Osteocyte (in vitro differentiated cells): ENCODE measurements at regions not wholly inside any gene's neighbourhood (a gene's known extent, or its start where the extent isn't known, plus 50 kb on each side); places are given as distances from the start of the nearest gene placed in this dataset.

Source experiments
- DNase-seq: peaks from one replicate; pipeline ENCODE4 v3.0.0; 2021; ENCODE audit warnings: mixed read lengths; ENCODE audit not compliant: unreplicated experiment; ENCODE audit errors: extremely low spot score
- H3K27ac Mint-ChIP-seq: one replicate; pipeline ENCODE4 v1.8.0; 2021; ENCODE audit warnings: mild to moderate bottlenecking, mixed read lengths; ENCODE audit not compliant: unreplicated experiment
- H3K27me3 Mint-ChIP-seq: one replicate; pipeline ENCODE4 v1.8.0; 2021; ENCODE audit warnings: mixed read lengths; ENCODE audit not compliant: unreplicated experiment
- H3K36me3 Mint-ChIP-seq: one replicate; pipeline ENCODE4 v1.8.0; 2021; ENCODE audit warnings: mixed read lengths; ENCODE audit not compliant: unreplicated experiment
- H3K4me1 Mint-ChIP-seq: one replicate; pipeline ENCODE4 v1.8.0; 2021; ENCODE audit warnings: mixed read lengths; ENCODE audit not compliant: unreplicated experiment
- H3K4me3 Mint-ChIP-seq: one replicate; pipeline ENCODE4 v1.8.0; 2021; ENCODE audit warnings: mild to moderate bottlenecking, moderate library complexity, mixed read lengths; ENCODE audit not compliant: unreplicated experiment
- H3K9me3 Mint-ChIP-seq: one replicate; pipeline ENCODE4 v1.8.0; 2021; ENCODE audit warnings: mixed read lengths; ENCODE audit not compliant: unreplicated experiment
- TF ChIP-seq, protein P1 (sequence below): fragments of 200-600 bp; sonication (generic); IDR thresholded peaks from 2 replicates; pipeline ENCODE4 v1.5.0; 2021; ENCODE audit warnings: antibody characterized with exemption, mild to moderate bottlenecking, moderate library complexity

GRCh38 chrX:20668550-20668949 lies 401.8 kb upstream of the RPS6KA3 start:
- peaks cover 20% of the 10 kb centered on the region for H3K9me3 Mint-ChIP-seq
- no peak overlapping the region for H3K4me3 Mint-ChIP-seq
- DNase-seq: no peak
- TF ChIP-seq, protein P1, sequence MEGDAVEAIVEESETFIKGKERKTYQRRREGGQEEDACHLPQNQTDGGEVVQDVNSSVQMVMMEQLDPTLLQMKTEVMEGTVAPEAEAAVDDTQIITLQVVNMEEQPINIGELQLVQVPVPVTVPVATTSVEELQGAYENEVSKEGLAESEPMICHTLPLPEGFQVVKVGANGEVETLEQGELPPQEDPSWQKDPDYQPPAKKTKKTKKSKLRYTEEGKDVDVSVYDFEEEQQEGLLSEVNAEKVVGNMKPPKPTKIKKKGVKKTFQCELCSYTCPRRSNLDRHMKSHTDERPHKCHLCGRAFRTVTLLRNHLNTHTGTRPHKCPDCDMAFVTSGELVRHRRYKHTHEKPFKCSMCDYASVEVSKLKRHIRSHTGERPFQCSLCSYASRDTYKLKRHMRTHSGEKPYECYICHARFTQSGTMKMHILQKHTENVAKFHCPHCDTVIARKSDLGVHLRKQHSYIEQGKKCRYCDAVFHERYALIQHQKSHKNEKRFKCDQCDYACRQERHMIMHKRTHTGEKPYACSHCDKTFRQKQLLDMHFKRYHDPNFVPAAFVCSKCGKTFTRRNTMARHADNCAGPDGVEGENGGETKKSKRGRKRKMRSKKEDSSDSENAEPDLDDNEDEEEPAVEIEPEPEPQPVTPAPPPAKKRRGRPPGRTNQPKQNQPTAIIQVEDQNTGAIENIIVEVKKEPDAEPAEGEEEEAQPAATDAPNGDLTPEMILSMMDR: no peak
- no peak overlapping the region for H3K27ac Mint-ChIP-seq
- H3K27me3 Mint-ChIP-seq: no peaks in the 10 kb centered on the region
- no peaks in the 10 kb centered on the region for H3K36me3 Mint-ChIP-seq
- H3K4me1 Mint-ChIP-seq: peaks cover 68% of the 10 kb centered on the region

DNA sequence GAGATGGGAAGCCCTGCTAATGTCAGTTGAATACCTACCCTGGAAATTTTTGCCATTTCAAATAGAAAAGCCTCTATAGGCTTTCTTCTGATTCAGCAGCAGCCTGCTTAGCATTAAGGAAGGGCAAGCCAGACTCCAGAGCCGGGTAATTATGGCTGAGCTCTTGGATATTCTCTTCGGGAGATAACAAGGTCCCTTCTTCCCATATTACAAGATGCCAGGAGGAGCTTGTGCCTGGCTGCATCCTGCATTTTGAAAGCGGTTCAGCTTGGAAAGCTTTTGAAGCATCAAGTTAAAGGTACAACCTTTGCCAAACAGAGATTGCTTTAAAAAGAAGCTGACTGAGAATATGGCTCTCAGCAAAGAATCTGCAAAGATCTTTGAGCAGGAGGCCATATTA lies 399.6 kb upstream of the RPS6KA3 start:
- Mint-ChIP-seq H3K4me3 (no peak overlapping the region), H3K36me3 (no peaks in the 10 kb centered on the region), H3K27ac (peak overlapping the region; percentile 80), H3K9me3 (peaks cover 19% of the 10 kb centered on the region), H3K27me3 (no peaks in the 10 kb centered on the region), H3K4me1 (peaks cover 59% of the 10 kb centered on the region)
- TF ChIP-seq, protein P1: no peak
- DNase-seq: no peak

DNA sequence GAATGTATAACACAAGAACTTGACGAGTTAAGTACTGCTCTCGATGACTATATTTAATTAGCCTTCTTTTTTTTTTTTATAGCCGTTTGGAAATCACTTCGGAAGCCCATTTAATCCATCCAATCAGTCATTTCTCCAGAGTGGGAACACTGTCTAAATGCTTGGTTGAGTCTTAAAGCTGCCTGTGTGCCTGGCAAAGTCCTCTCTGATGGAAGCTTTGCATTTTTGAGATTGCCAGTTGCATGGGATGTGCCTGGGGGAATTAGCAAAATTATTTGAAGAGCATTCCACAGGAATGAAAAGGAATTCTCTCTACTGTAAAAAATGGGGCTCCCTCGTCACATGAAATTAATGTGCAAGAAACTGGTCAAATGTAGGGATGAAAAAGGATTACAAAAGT lies 398.8 kb upstream of the RPS6KA3 start:
- Mint-ChIP-seq H3K4me1 (peaks cover 52% of the 10 kb centered on the region), H3K27me3 (no peaks in the 10 kb centered on the region), H3K4me3 (no peak overlapping the region), H3K9me3 (peaks cover 14% of the 10 kb centered on the region), H3K27ac (peak overlapping the region; percentile 80), H3K36me3 (no peaks in the 10 kb centered on the region)
- no peak for DNase-seq
- TF ChIP-seq, protein P1: no peak

DNA sequence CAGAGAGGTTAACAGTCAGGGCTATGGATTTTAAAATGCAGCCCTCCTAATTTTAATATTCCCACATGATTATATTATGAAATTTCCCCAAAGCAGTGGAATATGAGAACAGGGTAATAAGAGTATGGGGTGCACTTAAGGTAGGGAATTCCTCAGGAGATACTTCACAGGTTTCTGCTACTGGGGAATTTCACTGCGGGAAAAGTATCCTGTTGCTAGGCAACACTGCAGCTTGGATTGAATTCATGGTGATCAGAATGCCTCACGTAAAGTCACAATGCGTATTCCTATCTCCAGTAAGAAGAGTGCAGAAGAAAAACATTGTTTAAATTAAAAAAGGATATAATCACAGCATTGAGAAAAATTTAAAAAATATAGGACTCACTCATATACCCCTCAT lies 398.1 kb upstream of the RPS6KA3 start:
- H3K9me3 Mint-ChIP-seq: peaks cover 8% of the 10 kb centered on the region
- DNase-seq: no peak
- no peaks in the 10 kb centered on the region for H3K36me3 Mint-ChIP-seq
- H3K27me3 Mint-ChIP-seq: no peaks in the 10 kb centered on the region
- H3K4me1 Mint-ChIP-seq: peaks cover 52% of the 10 kb centered on the region
- TF ChIP-seq, protein P1: no peak
- no peak overlapping the region for H3K4me3 Mint-ChIP-seq
- peak overlapping the region; percentile 80 for H3K27ac Mint-ChIP-seq

- Mint-ChIP-seq H3K27ac (peak overlapping the region; percentile 80), H3K9me3 (peaks cover 8% of the 10 kb centered on the region), H3K4me1 (peaks cover 48% of the 10 kb centered on the region), H3K27me3 (no peaks in the 10 kb centered on the region), H3K4me3 (no peak overlapping the region), H3K36me3 (no peaks in the 10 kb centered on the region)
- no peak for DNase-seq
- TF ChIP-seq, protein P1: no peak
Measured at GRCh38 chrX:20664131-20664530, 397.4 kb upstream of the RPS6KA3 start.
